ENCODE measurements at regions not wholly inside any gene's neighbourhood (a gene's known extent, or its start where the extent isn't known, plus 50 kb on each side); places are given as distances from the start of the nearest gene placed in this dataset.
A peak's percentile ranks its signal among the peaks of the same experiment; 100 is the strongest.

- no peak for DNase-seq (ENCODE audit: low read depth)
- H3K4me3 ChIP-seq (ENCODE audit: low read depth, low read length), result no peak overlapping the region
- TF ChIP-seq, protein P1, sequence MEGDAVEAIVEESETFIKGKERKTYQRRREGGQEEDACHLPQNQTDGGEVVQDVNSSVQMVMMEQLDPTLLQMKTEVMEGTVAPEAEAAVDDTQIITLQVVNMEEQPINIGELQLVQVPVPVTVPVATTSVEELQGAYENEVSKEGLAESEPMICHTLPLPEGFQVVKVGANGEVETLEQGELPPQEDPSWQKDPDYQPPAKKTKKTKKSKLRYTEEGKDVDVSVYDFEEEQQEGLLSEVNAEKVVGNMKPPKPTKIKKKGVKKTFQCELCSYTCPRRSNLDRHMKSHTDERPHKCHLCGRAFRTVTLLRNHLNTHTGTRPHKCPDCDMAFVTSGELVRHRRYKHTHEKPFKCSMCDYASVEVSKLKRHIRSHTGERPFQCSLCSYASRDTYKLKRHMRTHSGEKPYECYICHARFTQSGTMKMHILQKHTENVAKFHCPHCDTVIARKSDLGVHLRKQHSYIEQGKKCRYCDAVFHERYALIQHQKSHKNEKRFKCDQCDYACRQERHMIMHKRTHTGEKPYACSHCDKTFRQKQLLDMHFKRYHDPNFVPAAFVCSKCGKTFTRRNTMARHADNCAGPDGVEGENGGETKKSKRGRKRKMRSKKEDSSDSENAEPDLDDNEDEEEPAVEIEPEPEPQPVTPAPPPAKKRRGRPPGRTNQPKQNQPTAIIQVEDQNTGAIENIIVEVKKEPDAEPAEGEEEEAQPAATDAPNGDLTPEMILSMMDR (IDR thresholded peaks at IDR 0.05; ENCODE audit: control insufficient read depth, extremely low read depth, insufficient read depth), result no peak
Observed at GRCh38 chr6:67300430-67301040, 1334.5 kb upstream of the ADGRB3 start.

- peak; percentile 62 for DNase-seq (ENCODE audit: low read depth)
- TF ChIP-seq, protein P1 (IDR thresholded peaks at IDR 0.05; ENCODE audit: control insufficient read depth, extremely low read depth, insufficient read depth), result no peak
- no peak overlapping the region for H3K4me3 ChIP-seq (ENCODE audit: low read depth, low read length)
Observed at GRCh38 chr6:67292169-67292568, 1342.9 kb upstream of the ADGRB3 start.

GRCh38 chr6:67287566-67287965 is 1347.5 kb upstream of the ADGRB3 start:
- no peak for DNase-seq (ENCODE audit: low read depth)
- TF ChIP-seq, protein P1 (IDR thresholded peaks at IDR 0.05; ENCODE audit: control insufficient read depth, extremely low read depth, insufficient read depth), result no peak
- no peak overlapping the region for H3K4me3 ChIP-seq (ENCODE audit: low read depth, low read length)

GRCh38 chr6:67285770-67286495 is 1349.1 kb upstream of the ADGRB3 start:
- TF ChIP-seq, protein P1 (IDR thresholded peaks at IDR 0.05; ENCODE audit: control insufficient read depth, extremely low read depth, insufficient read depth), result no peak

GRCh38 chr6:67277312-67277711 is 1357.8 kb upstream of the ADGRB3 start:
- no peak for DNase-seq (ENCODE audit: low read depth)
- H3K4me3 ChIP-seq (ENCODE audit: low read depth, low read length), result no peak overlapping the region
- TF ChIP-seq, protein P1 (IDR thresholded peaks at IDR 0.05; ENCODE audit: control insufficient read depth, extremely low read depth, insufficient read depth), result no peak

More at GRCh38 chr6:67285770-67286495, 1349.1 kb upstream of the ADGRB3 start:
- no peak for DNase-seq (ENCODE audit: low read depth)
- no peak overlapping the region for H3K4me3 ChIP-seq (ENCODE audit: low read depth, low read length)

GRCh38 chr6:67265996-67266921 is 1368.8 kb upstream of the ADGRB3 start:
- no peak overlapping the region for H3K4me3 ChIP-seq (ENCODE audit: low read depth, low read length)
- no peak for DNase-seq (ENCODE audit: low read depth)
- TF ChIP-seq, protein P1 (IDR thresholded peaks at IDR 0.05; ENCODE audit: control insufficient read depth, extremely low read depth, insufficient read depth), result no peak

All from LNCaP clone FGC (cell line).